ENCODE measurements at regions not wholly inside any gene's neighbourhood (a gene's known extent, or its start where the extent isn't known, plus 50 kb on each side); places are given as distances from the start of the nearest gene placed in this dataset.
"Not testable (repeated sequence)": the region's sequence is repeated elsewhere in the genome, so short reads cannot be mapped to it uniquely, and the experiment has no call there.

GRCh38 chr1:203408486-203409481 lies 57.9 kb upstream of the FMOD start:
- Histone ChIP-seq H3K79me2 (ENCODE audit: control insufficient read depth, insufficient read depth, low read length) (no peaks in the 10 kb centered on the region), H3K9me3 (ENCODE audit: control insufficient read depth, low read depth, low read length) (no peaks in the 10 kb centered on the region), H3K27ac (ENCODE audit: control insufficient read depth, insufficient read depth, low read length) (no peak overlapping the region), H4K20me1 (ENCODE audit: control insufficient read depth, extremely low read depth, insufficient read depth, low read length) (no peaks in the 10 kb centered on the region), H3K36me3 (ENCODE audit: control insufficient read depth in 2 of 2, extremely low read depth in 1 of 2, insufficient read depth in 2 of 2, low read length in 2 of 2) (no peaks in the 10 kb centered on the region), H3K27me3 (ENCODE audit: control insufficient read depth, extremely low read depth, insufficient read depth, low read length) (no peaks in the 10 kb centered on the region), H2AFZ (ENCODE audit: control insufficient read depth, low read length) (peak overlapping the region; percentile 65), H3K9me1 (ENCODE audit: control insufficient read depth, extremely low read depth, insufficient read depth, low read length) (no peaks in the 10 kb centered on the region), H3K4me2 (ENCODE audit: control insufficient read depth, extremely low read depth, insufficient read depth, low read depth, low read length) (peak overlapping the region; percentile 13), H3K4me3 (ENCODE audit: control insufficient read depth in 2 of 3, extremely low read depth in 1 of 3, insufficient read depth in 2 of 3, low read depth in 1 of 3, low read length in 3 of 3) (no peak overlapping the region), H3K4me1 (ENCODE audit: control insufficient read depth, extremely low read depth, insufficient read depth, low read length) (peaks cover 7% of the 10 kb centered on the region), H3K9ac (ENCODE audit: control insufficient read depth, extremely low read depth, insufficient read depth, low read length) (no peak overlapping the region)
- no peak for TF ChIP-seq EZH2 (IDR thresholded peaks at IDR 0.05; ENCODE audit: low read length)
- TF ChIP-seq CTCF (optimal IDR thresholded peaks at IDR 0.05 in 1 of 3, IDR thresholded peaks at IDR 0.05 in 1 of 3, conservative IDR thresholded peaks at IDR 0.05 in 1 of 3; ENCODE audit: extremely low read depth in 1 of 3, insufficient read depth in 2 of 3, low read length in 3 of 3): no peak
- DNase-seq (ENCODE audit: low read depth, low spot score): no peak
- dilution Hi-C loops (cut with MboI; ENCODE audit: extremely low pct_ligation_motif_present, low sequenced_read_pairs): no loop called here
- FAIRE-seq: peak; percentile 84

GRCh38 chr1:203410182-203410900 lies 59.4 kb upstream of the FMOD start:
- H3K9me3 ChIP-seq (ENCODE audit: control insufficient read depth, low read depth, low read length): no peaks in the 10 kb centered on the region
- dilution Hi-C loops (cut with MboI; ENCODE audit: extremely low pct_ligation_motif_present, low sequenced_read_pairs): no loop called here
- no peak overlapping the region for H3K27ac ChIP-seq (ENCODE audit: control insufficient read depth, insufficient read depth, low read length)
- H3K27me3 ChIP-seq (ENCODE audit: control insufficient read depth, extremely low read depth, insufficient read depth, low read length): no peaks in the 10 kb centered on the region
- no peaks in the 10 kb centered on the region for H3K9me1 ChIP-seq (ENCODE audit: control insufficient read depth, extremely low read depth, insufficient read depth, low read length)
- FAIRE-seq: no peak
- no peaks in the 10 kb centered on the region for H3K36me3 ChIP-seq (ENCODE audit: control insufficient read depth in 2 of 2, extremely low read depth in 1 of 2, insufficient read depth in 2 of 2, low read length in 2 of 2)
- TF ChIP-seq CTCF (optimal IDR thresholded peaks at IDR 0.05 in 1 of 3, IDR thresholded peaks at IDR 0.05 in 1 of 3, conservative IDR thresholded peaks at IDR 0.05 in 1 of 3; ENCODE audit: extremely low read depth in 1 of 3, insufficient read depth in 2 of 3, low read length in 3 of 3): no peak
- TF ChIP-seq EZH2 (IDR thresholded peaks at IDR 0.05; ENCODE audit: low read length): no peak
- no peak overlapping the region for H3K9ac ChIP-seq (ENCODE audit: control insufficient read depth, extremely low read depth, insufficient read depth, low read length)
- no peak overlapping the region for H3K4me3 ChIP-seq (ENCODE audit: control insufficient read depth in 2 of 3, extremely low read depth in 1 of 3, insufficient read depth in 2 of 3, low read depth in 1 of 3, low read length in 3 of 3)
- H3K4me1 ChIP-seq (ENCODE audit: control insufficient read depth, extremely low read depth, insufficient read depth, low read length): peaks cover 7% of the 10 kb centered on the region
- H3K79me2 ChIP-seq (ENCODE audit: control insufficient read depth, insufficient read depth, low read length): no peaks in the 10 kb centered on the region
- no peak for DNase-seq (ENCODE audit: low read depth, low spot score)
- no peak overlapping the region for H3K4me2 ChIP-seq (ENCODE audit: control insufficient read depth, extremely low read depth, insufficient read depth, low read depth, low read length)
- no peak overlapping the region for H2AFZ ChIP-seq (ENCODE audit: control insufficient read depth, low read length)
- no peaks in the 10 kb centered on the region for H4K20me1 ChIP-seq (ENCODE audit: control insufficient read depth, extremely low read depth, insufficient read depth, low read length)

- H3K9ac ChIP-seq (ENCODE audit: control insufficient read depth, extremely low read depth, insufficient read depth, low read length); H3K27me3 ChIP-seq (ENCODE audit: control insufficient read depth, extremely low read depth, insufficient read depth, low read length); H3K4me2 ChIP-seq (ENCODE audit: control insufficient read depth, extremely low read depth, insufficient read depth, low read depth, low read length); H3K9me3 ChIP-seq (ENCODE audit: control insufficient read depth, low read depth, low read length); H3K9me1 ChIP-seq (ENCODE audit: control insufficient read depth, extremely low read depth, insufficient read depth, low read length); H3K27ac ChIP-seq (ENCODE audit: control insufficient read depth, insufficient read depth, low read length); H3K4me3 ChIP-seq (ENCODE audit: control insufficient read depth in 2 of 3, extremely low read depth in 1 of 3, insufficient read depth in 2 of 3, low read depth in 1 of 3, low read length in 3 of 3); H3K4me1 ChIP-seq (ENCODE audit: control insufficient read depth, extremely low read depth, insufficient read depth, low read length); H2AFZ ChIP-seq (ENCODE audit: control insufficient read depth, low read length); FAIRE-seq; H4K20me1 ChIP-seq (ENCODE audit: control insufficient read depth, extremely low read depth, insufficient read depth, low read length); H3K79me2 ChIP-seq (ENCODE audit: control insufficient read depth, insufficient read depth, low read length); H3K36me3 ChIP-seq (ENCODE audit: control insufficient read depth in 2 of 2, extremely low read depth in 1 of 2, insufficient read depth in 2 of 2, low read length in 2 of 2); DNase-seq (ENCODE audit: low read depth, low spot score); dilution Hi-C loops (cut with MboI; ENCODE audit: extremely low pct_ligation_motif_present, low sequenced_read_pairs): not testable (repeated sequence)
These were observed 60.5 kb upstream of the FMOD start for GRCh38 chr1:203411431-203411830.

All from keratinocyte (primary cell).